ENCODE measurements at regions not wholly inside any gene's neighbourhood (a gene's known extent, or its start where the extent isn't known, plus 50 kb on each side); places are given as distances from the start of the nearest gene placed in this dataset.

DNA sequence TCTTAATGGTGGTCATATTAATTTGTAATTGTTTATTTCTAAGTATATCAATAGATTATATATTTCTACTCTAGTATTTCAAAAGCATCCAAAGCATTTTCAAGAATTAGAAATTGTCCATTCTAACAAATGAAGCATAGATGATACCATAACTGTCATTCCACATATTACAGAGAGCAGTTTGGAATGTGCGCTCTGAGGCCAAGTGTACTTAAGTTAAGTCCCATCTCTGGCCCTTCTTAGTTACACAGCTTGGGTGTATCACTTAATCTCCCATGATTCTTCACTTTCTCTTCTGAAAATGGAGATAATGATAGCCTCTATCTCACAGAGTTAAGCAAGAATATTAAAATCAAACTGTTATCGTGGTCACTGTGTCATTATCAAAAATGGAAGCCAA lies 281.1 kb downstream of the MRPL39 start:
- Histone ChIP-seq H3K4me2 (ENCODE audit: low read length) (no peak overlapping the region), H3K9me3 (ENCODE audit: low read length) (no peaks in the 10 kb centered on the region), H3K9me2 (ENCODE audit: insufficient read depth, low read length) (no peaks in the 10 kb centered on the region), H3F3A (ENCODE audit: insufficient read depth, low read length, poor library complexity, severe bottlenecking) (no peaks in the 10 kb centered on the region), H4K20me1 (ENCODE audit: insufficient read depth) (no peaks in the 10 kb centered on the region), H3K9ac (ENCODE audit: low read length) (no peak overlapping the region), H3K36me3 (ENCODE audit: insufficient read depth, low read length) (no peaks in the 10 kb centered on the region), H3K4me3 (ENCODE audit: low read length) (no peak overlapping the region), H2AFZ (ENCODE audit: low read depth, low read length) (no peak overlapping the region), H3K27ac (ENCODE audit: low read length) (no peak overlapping the region), H3K27me3 (ENCODE audit: insufficient read depth, low read depth, low read length) (no peaks in the 10 kb centered on the region), H3K79me2 (replicated peaks; ENCODE audit: insufficient read depth, low read length) (no peaks in the 10 kb centered on the region)
- TF ChIP-seq EP300 (conservative IDR thresholded peaks at IDR 0.05; ENCODE audit: poor library complexity, severe bottlenecking) (no peak), MXI1 (conservative IDR thresholded peaks at IDR 0.05; ENCODE audit: poor library complexity, severe bottlenecking) (no peak), RAD21 (conservative IDR thresholded peaks at IDR 0.05) (no peak), SMC3 (conservative IDR thresholded peaks at IDR 0.05; ENCODE audit: poor library complexity) (no peak), TAF1 (IDR thresholded peaks at IDR 0.05; ENCODE audit: low read depth) (no peak), POLR2AphosphoS5 (IDR thresholded peaks at IDR 0.05) (no peak)
- TF ChIP-seq, protein P1, sequence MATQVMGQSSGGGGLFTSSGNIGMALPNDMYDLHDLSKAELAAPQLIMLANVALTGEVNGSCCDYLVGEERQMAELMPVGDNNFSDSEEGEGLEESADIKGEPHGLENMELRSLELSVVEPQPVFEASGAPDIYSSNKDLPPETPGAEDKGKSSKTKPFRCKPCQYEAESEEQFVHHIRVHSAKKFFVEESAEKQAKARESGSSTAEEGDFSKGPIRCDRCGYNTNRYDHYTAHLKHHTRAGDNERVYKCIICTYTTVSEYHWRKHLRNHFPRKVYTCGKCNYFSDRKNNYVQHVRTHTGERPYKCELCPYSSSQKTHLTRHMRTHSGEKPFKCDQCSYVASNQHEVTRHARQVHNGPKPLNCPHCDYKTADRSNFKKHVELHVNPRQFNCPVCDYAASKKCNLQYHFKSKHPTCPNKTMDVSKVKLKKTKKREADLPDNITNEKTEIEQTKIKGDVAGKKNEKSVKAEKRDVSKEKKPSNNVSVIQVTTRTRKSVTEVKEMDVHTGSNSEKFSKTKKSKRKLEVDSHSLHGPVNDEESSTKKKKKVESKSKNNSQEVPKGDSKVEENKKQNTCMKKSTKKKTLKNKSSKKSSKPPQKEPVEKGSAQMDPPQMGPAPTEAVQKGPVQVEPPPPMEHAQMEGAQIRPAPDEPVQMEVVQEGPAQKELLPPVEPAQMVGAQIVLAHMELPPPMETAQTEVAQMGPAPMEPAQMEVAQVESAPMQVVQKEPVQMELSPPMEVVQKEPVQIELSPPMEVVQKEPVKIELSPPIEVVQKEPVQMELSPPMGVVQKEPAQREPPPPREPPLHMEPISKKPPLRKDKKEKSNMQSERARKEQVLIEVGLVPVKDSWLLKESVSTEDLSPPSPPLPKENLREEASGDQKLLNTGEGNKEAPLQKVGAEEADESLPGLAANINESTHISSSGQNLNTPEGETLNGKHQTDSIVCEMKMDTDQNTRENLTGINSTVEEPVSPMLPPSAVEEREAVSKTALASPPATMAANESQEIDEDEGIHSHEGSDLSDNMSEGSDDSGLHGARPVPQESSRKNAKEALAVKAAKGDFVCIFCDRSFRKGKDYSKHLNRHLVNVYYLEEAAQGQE (IDR thresholded peaks at IDR 0.05; ENCODE audit: borderline replicate concordance), result no peak
- TF ChIP-seq, protein P2, sequence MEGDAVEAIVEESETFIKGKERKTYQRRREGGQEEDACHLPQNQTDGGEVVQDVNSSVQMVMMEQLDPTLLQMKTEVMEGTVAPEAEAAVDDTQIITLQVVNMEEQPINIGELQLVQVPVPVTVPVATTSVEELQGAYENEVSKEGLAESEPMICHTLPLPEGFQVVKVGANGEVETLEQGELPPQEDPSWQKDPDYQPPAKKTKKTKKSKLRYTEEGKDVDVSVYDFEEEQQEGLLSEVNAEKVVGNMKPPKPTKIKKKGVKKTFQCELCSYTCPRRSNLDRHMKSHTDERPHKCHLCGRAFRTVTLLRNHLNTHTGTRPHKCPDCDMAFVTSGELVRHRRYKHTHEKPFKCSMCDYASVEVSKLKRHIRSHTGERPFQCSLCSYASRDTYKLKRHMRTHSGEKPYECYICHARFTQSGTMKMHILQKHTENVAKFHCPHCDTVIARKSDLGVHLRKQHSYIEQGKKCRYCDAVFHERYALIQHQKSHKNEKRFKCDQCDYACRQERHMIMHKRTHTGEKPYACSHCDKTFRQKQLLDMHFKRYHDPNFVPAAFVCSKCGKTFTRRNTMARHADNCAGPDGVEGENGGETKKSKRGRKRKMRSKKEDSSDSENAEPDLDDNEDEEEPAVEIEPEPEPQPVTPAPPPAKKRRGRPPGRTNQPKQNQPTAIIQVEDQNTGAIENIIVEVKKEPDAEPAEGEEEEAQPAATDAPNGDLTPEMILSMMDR (IDR thresholded peaks at IDR 0.05; ENCODE audit: poor library complexity, severe bottlenecking), result no peak

DNA sequence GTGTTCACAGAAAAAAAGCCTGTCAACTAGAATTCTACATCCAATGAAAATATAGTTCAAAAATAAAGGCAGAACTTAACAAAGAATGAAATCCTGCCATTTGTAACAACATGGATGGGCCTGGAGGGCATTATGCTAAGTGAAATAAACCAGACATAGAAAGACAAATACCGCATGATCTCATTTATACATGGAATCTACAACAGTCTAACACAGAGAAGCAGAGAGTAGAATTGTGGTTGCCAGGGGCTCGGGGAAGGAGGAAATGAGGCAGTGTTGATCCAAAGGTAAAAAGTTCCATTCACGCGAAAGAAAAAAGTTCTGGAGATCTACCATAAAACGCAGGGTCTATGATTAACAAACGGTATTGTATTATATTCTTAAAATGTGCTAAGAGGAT lies 282.6 kb downstream of the MRPL39 start:
- H3K27ac ChIP-seq (ENCODE audit: low read length), result no peak overlapping the region
- H3K9ac ChIP-seq (ENCODE audit: low read length), result no peak overlapping the region
- no peaks in the 10 kb centered on the region for H3K36me3 ChIP-seq (ENCODE audit: insufficient read depth, low read length)
- TF ChIP-seq RAD21 (conservative IDR thresholded peaks at IDR 0.05) (no peak), TAF1 (IDR thresholded peaks at IDR 0.05; ENCODE audit: low read depth) (no peak), MXI1 (conservative IDR thresholded peaks at IDR 0.05; ENCODE audit: poor library complexity, severe bottlenecking) (no peak), POLR2AphosphoS5 (IDR thresholded peaks at IDR 0.05) (no peak), EZH2 (IDR thresholded peaks at IDR 0.05; ENCODE audit: borderline replicate concordance, insufficient read depth, low read length, poor library complexity, severe bottlenecking) (no peak), SMC3 (conservative IDR thresholded peaks at IDR 0.05; ENCODE audit: poor library complexity) (no peak), EP300 (conservative IDR thresholded peaks at IDR 0.05; ENCODE audit: poor library complexity, severe bottlenecking) (no peak)
- TF ChIP-seq, protein P1 (IDR thresholded peaks at IDR 0.05; ENCODE audit: borderline replicate concordance), result no peak
- TF ChIP-seq, protein P2 (IDR thresholded peaks at IDR 0.05; ENCODE audit: poor library complexity, severe bottlenecking), result no peak
- H2AFZ ChIP-seq (ENCODE audit: low read depth, low read length), result no peak overlapping the region
- no peaks in the 10 kb centered on the region for H3K9me3 ChIP-seq (ENCODE audit: low read length)
- no peak overlapping the region for H3K4me3 ChIP-seq (ENCODE audit: low read length)
- no peaks in the 10 kb centered on the region for H3K27me3 ChIP-seq (ENCODE audit: insufficient read depth, low read depth, low read length)
- no peaks in the 10 kb centered on the region for H3K9me2 ChIP-seq (ENCODE audit: insufficient read depth, low read length)
- no peak overlapping the region for H3K4me2 ChIP-seq (ENCODE audit: low read length)
- no peaks in the 10 kb centered on the region for H3F3A ChIP-seq (ENCODE audit: insufficient read depth, low read length, poor library complexity, severe bottlenecking)
- H3K79me2 ChIP-seq (replicated peaks; ENCODE audit: insufficient read depth, low read length), result no peaks in the 10 kb centered on the region
- H4K20me1 ChIP-seq (ENCODE audit: insufficient read depth), result no peaks in the 10 kb centered on the region

All from neural cell (in vitro differentiated cells).